H1 (cell line): ENCODE measurements at regions not wholly inside any gene's neighbourhood (a gene's known extent, or its start where the extent isn't known, plus 50 kb on each side); places are given as distances from the start of the nearest gene placed in this dataset.
"Not testable (repeated sequence)": the region's sequence is repeated elsewhere in the genome, so short reads cannot be mapped to it uniquely, and the experiment has no call there.

Source experiments
- CTCF ChIA-PET: fragments of 300-600 bp; sonication (Branson Sonifier 250); formaldehyde crosslinking; loops from one replicate; lab custom pipeline; 2021; ENCODE audit not compliant: partially characterized antibody; lab: Charles Lee
- POLR2A ChIA-PET: fragments of 300-600 bp; sonication (Branson Sonifier 250); formaldehyde crosslinking; loops from one replicate; lab custom pipeline; 2021; ENCODE audit warnings: inconsistent platforms; ENCODE audit not compliant: partially characterized antibody; lab: Charles Lee
- DNase-seq, 2 experiments: peaks; one replicate each; pipeline versions ENCODE4 v3.0.0 to v3.0.0-alpha.2; 2010 to 2022; ENCODE audit warnings: low spot score in 2 of 2, low read depth in 1 of 2, mixed read lengths in 1 of 2
- FAIRE-seq: peaks from 2 replicates; lab custom pipeline; 2011; peaks lifted over from hg19 to GRCh38; lab: Jason Lieb, UNC
- H2AFZ ChIP-seq: 2 replicates; pipeline ENCODE4 v1.8.1; 2012; ENCODE audit warnings: low read length, inconsistent platforms
- H2AK5ac ChIP-seq: 2 replicates; pipeline ENCODE4 v1.6.1; 2013; ENCODE audit warnings: low read depth, low read length
- H2BK120ac ChIP-seq: replicated peaks from 2 replicates; pipeline ENCODE3; 2013; ENCODE audit warnings: low read depth, low read length, inconsistent platforms
- H2BK12ac ChIP-seq: 2 replicates; pipeline ENCODE4 v1.6.1; 2013; ENCODE audit warnings: low read depth, low read length
- H2BK15ac ChIP-seq: 2 replicates; pipeline ENCODE4 v1.6.1; 2013; ENCODE audit warnings: low read length
- H2BK20ac ChIP-seq: 2 replicates; pipeline ENCODE4 v1.6.1; 2013; ENCODE audit warnings: low read length
- H2BK5ac ChIP-seq: 2 replicates; pipeline ENCODE4 v1.6.1; 2013; ENCODE audit warnings: low read depth, low read length
- H3K14ac ChIP-seq: 2 replicates; pipeline ENCODE4 v1.6.1; 2013; ENCODE audit warnings: inconsistent platforms; ENCODE audit not compliant: insufficient read length
- H3K18ac ChIP-seq: 2 replicates; pipeline ENCODE4 v1.6.1; 2013; ENCODE audit warnings: low read length; ENCODE audit errors: extremely low read depth
- H3K23ac ChIP-seq: 2 replicates; pipeline ENCODE4 v1.6.1; 2013; ENCODE audit warnings: inconsistent platforms; ENCODE audit not compliant: insufficient read length
- H3K23me2 ChIP-seq: 2 replicates; pipeline ENCODE4 v1.6.1; 2013; ENCODE audit warnings: low read depth, low read length
- H3K27ac ChIP-seq: 2 replicates; pipeline ENCODE4 v1.6.1; 2011; ENCODE audit warnings: low read depth, low read length, inconsistent platforms
- H3K27me3 ChIP-seq, 4 experiments: replicated peaks in 1 of 4; 1 replicate in 1 of 4; 2 replicates in 3 of 4; pipeline versions ENCODE4 v1.6.1 to v1.8.1; 2011 to 2013; ENCODE audit warnings: low read length in 3 of 4, mild to moderate bottlenecking in 3 of 4, inconsistent platforms in 2 of 4, mixed read lengths in 2 of 4, moderate library complexity in 1 of 4; ENCODE audit not compliant: control insufficient read depth in 3 of 4, insufficient read depth in 3 of 4; ENCODE audit errors: extremely low read depth in 1 of 4
- H3K36me3 ChIP-seq, 4 experiments: 2 replicates each; pipeline versions ENCODE4 v1.6.1 to v1.8.1; 2011 to 2013; ENCODE audit warnings: mild to moderate bottlenecking in 4 of 4, low read length in 3 of 4, moderate library complexity in 2 of 4, control low read depth in 1 of 4, inconsistent platforms in 1 of 4; ENCODE audit not compliant: insufficient read depth in 4 of 4, control insufficient read depth in 2 of 4
- H3K4ac ChIP-seq: replicated peaks from 2 replicates; pipeline ENCODE3; 2013; ENCODE audit warnings: low read length, low read depth, mixed read lengths, inconsistent platforms; ENCODE audit not compliant: insufficient read length
- H3K4me1 ChIP-seq, 4 experiments: replicated peaks in 1 of 4; 1 replicate in 1 of 4; 2 replicates in 3 of 4; pipeline versions ENCODE4 v1.6.1 to v1.8.1; 2011 to 2013; ENCODE audit warnings: low read length in 3 of 4, inconsistent platforms in 2 of 4, mixed read lengths in 1 of 4; ENCODE audit not compliant: insufficient read depth in 4 of 4, control insufficient read depth in 3 of 4
- H3K4me2 ChIP-seq, 2 experiments: 2 replicates each; pipeline versions ENCODE4 v1.6.1 to v1.8.1; 2011 to 2013; ENCODE audit warnings: low read depth in 2 of 2, low read length in 2 of 2, control low read depth in 1 of 2, inconsistent platforms in 1 of 2, mild to moderate bottlenecking in 1 of 2; ENCODE audit not compliant: insufficient read depth in 1 of 2
- H3K4me3 ChIP-seq, 4 experiments: fragments of 200-600, 300-600 bp in 1 of 4; sonication (generic), shearing (Covaris generic), sonication (Bioruptor Twin) in 1 of 4; 2 replicates each; pipeline versions ENCODE4 v1.5.1 to v1.8.1; 2011 to 2016; ENCODE audit warnings: low read length in 4 of 4, low read depth in 3 of 4, control low read depth in 2 of 4, inconsistent platforms in 2 of 4, mild to moderate bottlenecking in 2 of 4, mixed read lengths in 1 of 4, moderate library complexity in 1 of 4; ENCODE audit not compliant: insufficient read depth in 2 of 4; ENCODE audit errors: extremely low read depth in 1 of 4
- H3K56ac ChIP-seq: replicated peaks from 2 replicates; pipeline ENCODE3; 2013; ENCODE audit warnings: low read depth, mild to moderate bottlenecking, mixed read lengths, low read length, inconsistent platforms; ENCODE audit not compliant: insufficient read length
- H3K79me1 ChIP-seq: 2 replicates; pipeline ENCODE4 v1.6.1; 2013; ENCODE audit warnings: low read depth, low read length, control low read depth
- H3K79me2 ChIP-seq, 2 experiments: 2 replicates each; pipeline versions ENCODE4 v1.6.1 to v1.8.1; 2012 to 2013; ENCODE audit warnings: low read length in 2 of 2, mild to moderate bottlenecking in 2 of 2, inconsistent platforms in 1 of 2; ENCODE audit not compliant: insufficient read depth in 2 of 2, control insufficient read depth in 1 of 2
- H3K9ac ChIP-seq, 4 experiments: replicated peaks in 1 of 4; 1 replicate in 1 of 4; 2 replicates in 3 of 4; pipeline versions ENCODE4 v1.6.1 to v1.8.1; 2011 to 2013; ENCODE audit warnings: low read depth in 3 of 4, low read length in 3 of 4, control low read depth in 2 of 4, mild to moderate bottlenecking in 2 of 4, moderate library complexity in 2 of 4, inconsistent platforms in 1 of 4; ENCODE audit errors: extremely low read depth in 1 of 4
- H3K9me3 ChIP-seq, 2 experiments: 2 replicates each; pipeline versions ENCODE4 v1.6.1 to v1.8.1; 2012 to 2013; ENCODE audit warnings: mild to moderate bottlenecking in 2 of 2, moderate library complexity in 2 of 2, control low read depth in 1 of 2, inconsistent platforms in 1 of 2, low read depth in 1 of 2, low read length in 1 of 2, mixed read lengths in 1 of 2; ENCODE audit not compliant: insufficient read depth in 2 of 2
- H4K20me1 ChIP-seq, 2 experiments: replicated peaks in 1 of 2; 2 replicates each; pipeline versions ENCODE3 to v1.8.1; 2011 to 2013; ENCODE audit warnings: inconsistent platforms in 2 of 2, low read length in 2 of 2, mild to moderate bottlenecking in 1 of 2; ENCODE audit not compliant: insufficient read depth in 2 of 2, control insufficient read depth in 1 of 2
- H4K5ac ChIP-seq: 2 replicates; pipeline ENCODE4 v1.6.1; 2013; ENCODE audit warnings: low read length, low read depth, mixed read lengths, inconsistent platforms; ENCODE audit not compliant: insufficient read length
- H4K8ac ChIP-seq: 2 replicates; pipeline ENCODE4 v1.8.0; 2013; ENCODE audit warnings: mild to moderate bottlenecking, moderate library complexity, low read length, inconsistent platforms; ENCODE audit not compliant: insufficient read depth; ENCODE audit errors: extremely low read depth
- H4K91ac ChIP-seq: replicated peaks from 2 replicates; pipeline ENCODE3; 2013; ENCODE audit warnings: low read length, mixed read lengths, inconsistent platforms; ENCODE audit not compliant: insufficient read length
- WGBS, 2 experiments: shearing (Covaris generic) in 1 of 2; methylation state at CpG; one replicate each; pipeline versions ENCODE4 v1.1.6 to v1.1.7; 2013 to 2015; ENCODE audit warnings: low lambda C conversion rate in 2 of 2, mixed read lengths in 2 of 2, inconsistent platforms in 1 of 2, low coverage in 1 of 2, missing lambda C conversion rate in 1 of 2; ENCODE audit not compliant: insufficient replicate concordance in 2 of 2, insufficient coverage in 1 of 2, insufficient read length in 1 of 2; ENCODE audit errors: extremely low coverage in 1 of 2, missing lambda C conversion rate in 1 of 2; 5-methylcytosine and 5-hydroxymethylcytosine counted together

DNA sequence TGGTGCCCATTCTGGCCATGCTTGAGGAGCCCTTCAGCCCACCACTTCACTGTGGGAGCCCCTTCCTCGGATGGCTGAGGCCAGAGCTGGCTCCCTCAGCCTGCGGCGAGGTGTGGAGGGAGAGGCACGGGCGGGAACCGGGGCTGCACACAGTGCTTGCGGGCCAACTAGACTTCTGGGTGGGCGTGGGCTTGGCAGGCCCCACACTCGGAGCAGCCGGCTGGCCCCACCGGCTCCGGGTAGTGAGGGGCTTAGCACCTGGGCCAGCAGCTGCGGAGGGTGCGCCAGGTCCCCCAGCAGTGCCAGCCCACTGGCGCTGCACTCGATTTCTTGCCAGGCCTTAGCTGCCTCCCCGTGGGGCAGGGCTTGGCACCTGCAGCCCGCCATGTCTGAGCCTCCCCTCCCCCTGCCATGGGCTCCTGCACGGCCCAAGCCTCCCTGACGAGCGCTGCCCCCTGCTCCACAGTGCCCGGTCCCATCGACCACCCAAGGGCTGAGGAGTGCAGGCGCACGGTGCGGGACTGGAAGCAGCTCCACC is 554.2 kb downstream of the GABRG2 start:
- H4K5ac ChIP-seq, H3K4me1 ChIP-seq, H2BK5ac ChIP-seq, H3K23me2 ChIP-seq, H4K8ac ChIP-seq, H3K4ac ChIP-seq, H3K79me2 ChIP-seq, H4K20me1 ChIP-seq, H3K18ac ChIP-seq, H2BK15ac ChIP-seq, FAIRE-seq, H4K91ac ChIP-seq, H3K14ac ChIP-seq, H2AFZ ChIP-seq, H3K23ac ChIP-seq, H3K4me2 ChIP-seq, H2AK5ac ChIP-seq, H2BK120ac ChIP-seq, H3K36me3 ChIP-seq, H3K56ac ChIP-seq, H3K27me3 ChIP-seq, H3K4me3 ChIP-seq, DNase-seq, H3K79me1 ChIP-seq, H3K9ac ChIP-seq, H2BK12ac ChIP-seq, H2BK20ac ChIP-seq, POLR2A ChIA-PET, H3K27ac ChIP-seq: not testable (repeated sequence)
- peaks cover 13 to 15% of the 10 kb centered on the region in 2 experiments for H3K9me3 ChIP-seq
- WGBS, 2 experiments, result 95% methylated on average over 20 of the region's 26 CpGs; no CpG with 5 or more reads in 1 of the 2 experiments
- CTCF ChIA-PET, result interaction anchor here (0.9 kb wide), 1 partner anchor 14 kb away, joined by 5 read pairs; no protein-coding TSS in a partner anchor
